HepG2 (cell line): ENCODE measurements at regions not wholly inside any gene's neighbourhood (a gene's known extent, or its start where the extent isn't known, plus 50 kb on each side); places are given as distances from the start of the nearest gene placed in this dataset.

ENCODE experiments used
- ATAC-seq: fragments of 200-7000 bp; cut with Tn5 transposase; 3 replicates; pipeline ENCODE4 v1.9.1; 2020; ENCODE audit warnings: mild to moderate bottlenecking, moderate library complexity
- BruUV-seq: library from RNA; stranded (reverse); fragments of 400-500 nt; replicated peaks from 2 replicates; lab custom pipeline; 2021; lab: Mats Ljungman, UMichigan
- CTCF ChIA-PET: fragments of 300-600 bp; formaldehyde crosslinking; extraction: SDS; loops from one replicate; lab custom pipeline; 2021; ENCODE audit warnings: low total read pairs, inconsistent platforms, low intra/inter-chr PET ratio; lab: Yijun Ruan, JAX
- POLR2A ChIA-PET: fragments of 350-600 bp; sonication (Branson Sonifier 250); formaldehyde crosslinking; loops from one replicate; lab custom pipeline; 2020; ENCODE audit warnings: antibody characterized with exemption, inconsistent platforms; lab: Yijun Ruan, JAX
- DNase-seq: peaks from one replicate; pipeline ENCODE4 v3.0.0-alpha.2; 2015; ENCODE audit warnings: low spot score
- FAIRE-seq: peaks from 3 replicates; lab custom pipeline; 2011; peaks lifted over from hg19 to GRCh38; lab: Jason Lieb, UNC
- H2AFZ ChIP-seq: one replicate; pipeline ENCODE4 v1.6.1; 2011; ENCODE audit warnings: low read length, inconsistent platforms
- H3K27ac ChIP-seq: fragments of 300-600 bp; 3 replicates; pipeline ENCODE4 v1.8.0; 2011; ENCODE audit warnings: mixed run types, mild to moderate bottlenecking, mixed read lengths, low read length, inconsistent platforms; ENCODE audit not compliant: insufficient read depth; ENCODE audit errors: extremely low read length
- H3K27me3 ChIP-seq, 2 experiments: fragments of 200-600 bp in 1 of 2; 2 replicates in 1 of 2; 3 replicates in 1 of 2; pipeline versions ENCODE4 v1.6.0 to v1.8.0; 2011; ENCODE audit warnings: low read length in 2 of 2, mild to moderate bottlenecking in 2 of 2, moderate library complexity in 2 of 2, inconsistent platforms in 1 of 2; ENCODE audit not compliant: insufficient read depth in 2 of 2, control insufficient read depth in 1 of 2
- H3K36me3 ChIP-seq, 2 experiments: fragments of 200-600 bp in 1 of 2; replicated peaks in 1 of 2; 2 replicates in 1 of 2; 3 replicates in 1 of 2; pipeline versions ENCODE4 v1.5.1 to v1.8.0; 2011; ENCODE audit warnings: low read length in 2 of 2, inconsistent platforms in 1 of 2; ENCODE audit not compliant: insufficient read depth in 2 of 2, control insufficient read depth in 1 of 2
- H3K4me1 ChIP-seq: 2 replicates; pipeline ENCODE4 v1.5.1; 2012; ENCODE audit warnings: low read length, inconsistent platforms; ENCODE audit not compliant: insufficient read depth
- H3K4me2 ChIP-seq: 2 replicates; pipeline ENCODE4 v1.6.0; 2011; ENCODE audit warnings: low read depth, low read length, inconsistent platforms
- H3K4me3 ChIP-seq, 3 experiments: fragments of 200-600 bp in 1 of 3; sonication (generic), shearing (Covaris generic) in 1 of 3; replicated peaks in 1 of 3; 2 replicates each; pipeline ENCODE4 v1.5.1; 2011 to 2016; ENCODE audit warnings: low read length in 3 of 3, inconsistent platforms in 2 of 3, low read depth in 2 of 3, mild to moderate bottlenecking in 2 of 3, control low read depth in 1 of 3, mixed read lengths in 1 of 3; ENCODE audit not compliant: insufficient read depth in 1 of 3
- H3K79me2 ChIP-seq: one replicate; pipeline ENCODE4 v1.6.1; 2011; ENCODE audit warnings: low read length, inconsistent platforms; ENCODE audit not compliant: insufficient read depth
- H3K9ac ChIP-seq: 2 replicates; pipeline ENCODE4 v1.6.0; 2011; ENCODE audit warnings: mild to moderate bottlenecking, low read depth, low read length, inconsistent platforms; ENCODE audit not compliant: insufficient read depth
- H3K9me3 ChIP-seq: 2 replicates; pipeline ENCODE4 v1.5.1; 2012; ENCODE audit warnings: mild to moderate bottlenecking, low read length
- H4K20me1 ChIP-seq: 2 replicates; pipeline ENCODE4 v1.6.0; 2011; ENCODE audit warnings: inconsistent platforms, mild to moderate bottlenecking, low read length, moderate library complexity; ENCODE audit not compliant: insufficient read depth
- ARID5B ChIP-seq: IDR thresholded peaks from 2 replicates; pipeline ENCODE4 v1.4.0; 2020; ENCODE audit warnings: mild to moderate bottlenecking, missing genetic modification reagents
- ATF5 ChIP-seq: sonication (generic); formaldehyde crosslinking; IDR thresholded peaks from 2 replicates; pipeline ENCODE4 v1.4.0; 2020; ENCODE audit warnings: mild to moderate bottlenecking, low read depth, missing genetic modification reagents
- CTCF ChIP-seq: sonication (generic); formaldehyde crosslinking; IDR thresholded peaks from 2 replicates; pipeline ENCODE4 v1.5.0; 2020; ENCODE audit warnings: mild to moderate bottlenecking, missing genetic modification reagents, moderate library complexity
- MLXIP ChIP-seq: sonication (generic); formaldehyde crosslinking; IDR thresholded peaks from 2 replicates; pipeline ENCODE4 v1.9.0; 2021; ENCODE audit warnings: missing genetic modification reagents, borderline replicate concordance
- MZF1 ChIP-seq: sonication (generic); formaldehyde crosslinking; IDR thresholded peaks from 2 replicates; pipeline ENCODE4 v1.8.1; 2023; ENCODE audit warnings: mild to moderate bottlenecking, missing genetic modification reagents, borderline replicate concordance
- RAD21 ChIP-seq: fragments of 450-650 bp; formaldehyde crosslinking; IDR thresholded peaks from 2 replicates; pipeline ENCODE4 v1.5.0; 2020; ENCODE audit warnings: mild to moderate bottlenecking
- SOX5 ChIP-seq: IDR thresholded peaks from 2 replicates; pipeline ENCODE4 v1.6.1; 2016; ENCODE audit warnings: borderline replicate concordance
- TAF15 ChIP-seq: fragments of 200-400 bp; formaldehyde crosslinking; IDR thresholded peaks from one replicate; pipeline ENCODE4 v1.6.1; 2018; ENCODE audit warnings: mild to moderate bottlenecking, low read depth, low read length; ENCODE audit not compliant: poor library complexity, severe bottlenecking
- ZMYM4 ChIP-seq: sonication (generic); formaldehyde crosslinking; IDR thresholded peaks from 2 replicates; pipeline ENCODE4 v1.8.1; 2023; ENCODE audit warnings: mild to moderate bottlenecking, missing genetic modification reagents
- WGBS: methylation state at CpG from one replicate; pipeline ENCODE4 v1.1.6; 2017; ENCODE audit warnings: low lambda C conversion rate; 5-methylcytosine and 5-hydroxymethylcytosine counted together
- in situ Hi-C: cut with HindIII; loops from 2 replicates; pipeline ENCODE4 v1.10.0; 2017; ENCODE audit warnings: low pct_unique_long_range_greater_than_20kb; ENCODE audit not compliant: extremely low pct_ligation_motif_present
- intact Hi-C: fragments of 100-400 bp; cut with micrococcal nuclease; formaldehyde crosslinking; loops from one replicate; pipeline ENCODE4 v1.10.0; 2022; ENCODE audit not compliant: unreplicated experiment

GRCh38 chr2:175414882-175415487, 233.5 kb upstream of the ATP5MC3 start (continued):
- peak; percentile 25; the same call in 1 of the 2 replicates for TF ChIP-seq ARID5B (CRISPR knock-in tag)
- 0 out of 2 replicates have a peak, but pooled peaks have one; percentile 44 for TF ChIP-seq RAD21
- 0 out of 2 replicates have a peak, but pooled peaks have one; percentile 20 for TF ChIP-seq SOX5 (CRISPR knock-in tag)
- TF ChIP-seq CTCF (CRISPR knock-in tag) = peak; percentile 84

GRCh38 chr2:175414191-175414881, 232.8 kb upstream of the ATP5MC3 start:
- no peak overlapping the region for H3K9ac ChIP-seq
- no peaks in the 10 kb centered on the region for H3K9me3 ChIP-seq
- H3K4me2 ChIP-seq = no peak overlapping the region
- no peak overlapping the region for H3K4me3 ChIP-seq
- H3K4me1 ChIP-seq = no peaks in the 10 kb centered on the region
- ChIA-PET CTCF (interaction anchor here (1.2 to 2.2 kb wide), 4 partner anchors 216 to 683 kb away, joined by 4 to 13 read pairs (median 6); no protein-coding TSS in a partner anchor), POLR2A (no interaction called here)
- no peak overlapping the region for H2AFZ ChIP-seq
- TF ChIP-seq ZMYM4 (no peak), TAF15 (no peak), MZF1 (no peak), ATF5 (no peak), MLXIP (no peak)
- ATAC-seq = no peak
- H3K79me2 ChIP-seq = no peaks in the 10 kb centered on the region
- DNase-seq = no peak
- no peak overlapping the region for H3K27ac ChIP-seq
- no peaks in the 10 kb centered on the region for H3K36me3 ChIP-seq
- intact Hi-C loops = loop anchor here (2.0 kb wide), 1 partner anchor 674 kb away; no protein-coding TSS in a partner anchor
- no peak for FAIRE-seq
- in situ Hi-C loops = no loop called here
- no peaks in the 10 kb centered on the region; a peak in 1 of 5 replicates for H3K27me3 ChIP-seq
- BruUV-seq = no TSS peak
- 2% methylated on average over 5 of the region's 5 CpGs for WGBS
- no peaks in the 10 kb centered on the region for H4K20me1 ChIP-seq
